ENCODE measurements at regions not wholly inside any gene's neighbourhood (a gene's known extent, or its start where the extent isn't known, plus 50 kb on each side); places are given as distances from the start of the nearest gene placed in this dataset.

DNA sequence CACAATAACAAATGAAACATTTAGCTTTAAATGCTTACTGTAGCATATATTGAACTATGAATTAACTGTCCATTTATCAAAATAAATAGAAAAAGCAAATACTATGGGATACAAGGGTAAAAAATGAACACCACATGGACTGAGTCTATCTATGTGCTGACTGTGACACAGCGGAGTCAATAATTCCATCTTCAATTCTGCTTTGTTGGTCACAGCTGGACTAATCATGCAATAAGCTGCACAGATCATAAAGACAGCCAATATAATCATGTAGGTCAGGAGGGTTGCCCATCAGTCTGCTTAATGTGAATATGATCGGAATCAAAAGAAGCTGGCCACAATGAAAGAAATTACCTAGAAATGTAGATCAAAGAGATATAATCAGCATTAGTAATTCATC is 95.7 kb upstream of the FAM47A start:
- H3K9me3 ChIP-seq (ENCODE audit: control insufficient read depth, insufficient read depth, low read length): no peaks in the 10 kb centered on the region
- no peaks in the 10 kb centered on the region for H3K36me3 ChIP-seq (ENCODE audit: control insufficient read depth, insufficient read depth, low read length)
- no peak for ATAC-seq
- Mint-ChIP-seq H3K27me3 (ENCODE audit: low read depth in 2 of 2) (no peaks in the 10 kb centered on the region), H3K36me3 (no peaks in the 10 kb centered on the region), H3K9me3 (peaks cover 0 to 4% of the 10 kb centered on the region in 2 donors), H3K27ac (no peak overlapping the region), H3K4me1 (no peaks in the 10 kb centered on the region), H3K4me3 (no peak overlapping the region)
- H3K4me3 ChIP-seq (ENCODE audit: low read length): no peak overlapping the region
- DNase-seq: no peak
- H3K4me1 ChIP-seq (ENCODE audit: control insufficient read depth, insufficient read depth, low read length): no peaks in the 10 kb centered on the region
- WGBS (ENCODE audit: insufficient coverage): 100% methylated on average over 2 of the region's 2 CpGs
- H3K27me3 ChIP-seq (ENCODE audit: control insufficient read depth, insufficient read depth, low read length): no peaks in the 10 kb centered on the region
- TF ChIP-seq, protein P1, sequence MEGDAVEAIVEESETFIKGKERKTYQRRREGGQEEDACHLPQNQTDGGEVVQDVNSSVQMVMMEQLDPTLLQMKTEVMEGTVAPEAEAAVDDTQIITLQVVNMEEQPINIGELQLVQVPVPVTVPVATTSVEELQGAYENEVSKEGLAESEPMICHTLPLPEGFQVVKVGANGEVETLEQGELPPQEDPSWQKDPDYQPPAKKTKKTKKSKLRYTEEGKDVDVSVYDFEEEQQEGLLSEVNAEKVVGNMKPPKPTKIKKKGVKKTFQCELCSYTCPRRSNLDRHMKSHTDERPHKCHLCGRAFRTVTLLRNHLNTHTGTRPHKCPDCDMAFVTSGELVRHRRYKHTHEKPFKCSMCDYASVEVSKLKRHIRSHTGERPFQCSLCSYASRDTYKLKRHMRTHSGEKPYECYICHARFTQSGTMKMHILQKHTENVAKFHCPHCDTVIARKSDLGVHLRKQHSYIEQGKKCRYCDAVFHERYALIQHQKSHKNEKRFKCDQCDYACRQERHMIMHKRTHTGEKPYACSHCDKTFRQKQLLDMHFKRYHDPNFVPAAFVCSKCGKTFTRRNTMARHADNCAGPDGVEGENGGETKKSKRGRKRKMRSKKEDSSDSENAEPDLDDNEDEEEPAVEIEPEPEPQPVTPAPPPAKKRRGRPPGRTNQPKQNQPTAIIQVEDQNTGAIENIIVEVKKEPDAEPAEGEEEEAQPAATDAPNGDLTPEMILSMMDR (IDR thresholded peaks at IDR 0.05): no peak
- no peak overlapping the region for H3K27ac ChIP-seq (ENCODE audit: low read length)
- intact Hi-C loops (cut with micrococcal nuclease): no loop called here

DNA sequence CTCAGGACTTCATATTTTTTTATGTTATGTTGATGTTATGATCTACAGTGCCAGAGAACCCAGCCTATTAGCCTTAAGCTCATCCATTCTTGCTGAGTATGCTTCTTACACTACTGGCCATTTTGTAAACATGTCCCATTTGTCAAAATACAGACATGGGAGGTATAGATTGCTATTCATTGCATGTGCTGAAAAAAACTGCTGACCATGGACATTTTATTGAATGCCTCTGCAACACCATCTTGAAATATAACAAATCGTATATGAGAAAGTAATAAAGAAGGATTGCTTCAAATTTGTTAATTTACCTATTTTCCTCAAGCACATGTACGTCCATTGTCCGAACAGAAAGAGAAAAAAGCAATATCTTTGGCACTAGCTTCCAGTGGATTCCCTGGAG is 91.5 kb upstream of the FAM47A start:
- no peak for ATAC-seq
- Mint-ChIP-seq H3K9me3 (peaks cover 0 to 6% of the 10 kb centered on the region in 2 donors), H3K36me3 (no peaks in the 10 kb centered on the region), H3K27me3 (ENCODE audit: low read depth in 2 of 2) (no peaks in the 10 kb centered on the region), H3K4me3 (no peak overlapping the region), H3K4me1 (no peaks in the 10 kb centered on the region), H3K27ac (no peak overlapping the region)
- no peak overlapping the region for H3K4me3 ChIP-seq (ENCODE audit: low read length)
- intact Hi-C loops (cut with micrococcal nuclease): no loop called here
- H3K4me1 ChIP-seq (ENCODE audit: control insufficient read depth, insufficient read depth, low read length): no peaks in the 10 kb centered on the region
- H3K36me3 ChIP-seq (ENCODE audit: control insufficient read depth, insufficient read depth, low read length): no peaks in the 10 kb centered on the region
- H3K27me3 ChIP-seq (ENCODE audit: control insufficient read depth, insufficient read depth, low read length): no peaks in the 10 kb centered on the region
- TF ChIP-seq, protein P1 (IDR thresholded peaks at IDR 0.05): no peak
- 42% methylated on average over 2 of the region's 3 CpGs for WGBS (ENCODE audit: insufficient coverage)
- H3K27ac ChIP-seq (ENCODE audit: low read length): no peak overlapping the region
- no peaks in the 10 kb centered on the region for H3K9me3 ChIP-seq (ENCODE audit: control insufficient read depth, insufficient read depth, low read length)
- no peak for DNase-seq

DNA sequence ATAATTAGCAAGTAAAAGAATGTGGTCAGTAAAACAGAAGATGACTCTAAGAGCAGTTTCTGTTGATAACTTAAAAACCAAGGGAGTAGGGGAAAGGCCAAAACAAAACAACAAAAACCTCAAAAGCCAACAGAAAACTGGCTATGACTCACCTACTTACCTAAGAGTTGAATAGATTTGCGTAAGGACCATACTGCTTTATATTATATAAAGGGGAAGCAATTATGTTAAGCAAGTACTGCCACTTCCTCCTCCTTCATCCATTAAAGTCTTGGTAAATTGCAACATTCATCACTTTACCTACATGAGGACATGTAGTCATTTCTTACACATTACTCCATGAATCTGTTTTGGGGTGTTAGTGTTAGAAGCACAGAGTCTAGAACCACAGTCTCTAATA is 85.9 kb upstream of the FAM47A start:
- TF ChIP-seq, protein P1 (IDR thresholded peaks at IDR 0.05): no peak
- WGBS (ENCODE audit: insufficient coverage): no CpG with 5 or more reads among the region's 1 CpG
- Histone ChIP-seq H3K27ac (ENCODE audit: low read length) (no peak overlapping the region), H3K36me3 (ENCODE audit: control insufficient read depth, insufficient read depth, low read length) (no peaks in the 10 kb centered on the region), H3K4me3 (ENCODE audit: low read length) (no peak overlapping the region), H3K27me3 (ENCODE audit: control insufficient read depth, insufficient read depth, low read length) (no peaks in the 10 kb centered on the region), H3K4me1 (ENCODE audit: control insufficient read depth, insufficient read depth, low read length) (no peaks in the 10 kb centered on the region), H3K9me3 (ENCODE audit: control insufficient read depth, insufficient read depth, low read length) (no peaks in the 10 kb centered on the region)
- DNase-seq: no peak
- ATAC-seq: no peak
- Mint-ChIP-seq H3K36me3 (no peaks in the 10 kb centered on the region), H3K9me3 (peaks cover 7 to 12% of the 10 kb centered on the region in 2 donors), H3K27ac (no peak overlapping the region), H3K4me3 (no peak overlapping the region), H3K4me1 (no peaks in the 10 kb centered on the region), H3K27me3 (ENCODE audit: low read depth in 2 of 2) (no peaks in the 10 kb centered on the region)
- intact Hi-C loops (cut with micrococcal nuclease): no loop called here

DNA sequence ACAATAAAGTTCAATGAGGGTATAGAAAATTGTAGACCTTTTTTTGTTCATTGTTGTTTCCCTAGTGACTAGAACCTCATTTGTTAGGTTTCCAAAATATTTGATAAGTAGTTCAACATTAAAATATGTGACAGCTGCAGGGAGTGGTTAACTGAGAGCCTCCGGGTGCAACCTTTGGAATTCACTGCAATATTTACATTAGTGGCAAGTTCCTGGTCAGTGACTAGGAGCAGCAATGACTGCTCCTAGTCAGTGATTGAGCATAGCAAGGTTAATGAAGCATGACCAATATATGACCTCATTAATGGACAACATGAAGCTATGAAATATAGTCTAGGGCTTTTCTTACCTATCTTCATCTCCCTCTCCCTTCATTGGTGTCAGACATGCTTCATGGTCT is 65.8 kb upstream of the FAM47A start:
- no peak overlapping the region for H3K27ac ChIP-seq (ENCODE audit: low read length)
- no peaks in the 10 kb centered on the region for H3K27me3 Mint-ChIP-seq (ENCODE audit: low read depth in 2 of 2)
- no peaks in the 10 kb centered on the region for H3K4me1 ChIP-seq (ENCODE audit: control insufficient read depth, insufficient read depth, low read length)
- H3K36me3 ChIP-seq (ENCODE audit: control insufficient read depth, insufficient read depth, low read length): no peaks in the 10 kb centered on the region
- peaks cover 8 to 13% of the 10 kb centered on the region in 2 donors for H3K9me3 Mint-ChIP-seq
- DNase-seq (no peak), ATAC-seq (no peak)
- no peak overlapping the region for H3K4me3 ChIP-seq (ENCODE audit: low read length)
- no peak overlapping the region for H3K4me3 Mint-ChIP-seq
- H3K9me3 ChIP-seq (ENCODE audit: control insufficient read depth, insufficient read depth, low read length): no peaks in the 10 kb centered on the region
- intact Hi-C loops (cut with micrococcal nuclease): no loop called here
- TF ChIP-seq, protein P1 (IDR thresholded peaks at IDR 0.05): no peak
- 100% methylated on average over 1 of the region's 1 CpG for WGBS (ENCODE audit: insufficient coverage)
- H3K36me3 Mint-ChIP-seq: no peaks in the 10 kb centered on the region
- no peak overlapping the region for H3K27ac Mint-ChIP-seq
- H3K4me1 Mint-ChIP-seq: no peaks in the 10 kb centered on the region
- no peaks in the 10 kb centered on the region for H3K27me3 ChIP-seq (ENCODE audit: control insufficient read depth, insufficient read depth, low read length)

Measured in natural killer cell (primary cell).